HCT116 (cell line): ENCODE measurements at regions not wholly inside any gene's neighbourhood (a gene's known extent, or its start where the extent isn't known, plus 50 kb on each side); places are given as distances from the start of the nearest gene placed in this dataset.

ENCODE experiments used
- ATAC-seq: fragments of 200-7000 bp; cut with Tn5 transposase; 2 replicates; pipeline ENCODE4 v1.9.1; 2020; ENCODE audit warnings: mild to moderate bottlenecking, moderate library complexity
- BruUV-seq: library from RNA; stranded (reverse); fragments of 400-500 nt; replicated peaks from 2 replicates; lab custom pipeline; 2021; lab: Mats Ljungman, UMichigan
- CTCF ChIA-PET: fragments of 300-600 bp; sonication (Branson Sonifier 250); formaldehyde crosslinking; loops from one replicate; lab custom pipeline; 2021; ENCODE audit warnings: antibody characterized with exemption; lab: Charles Lee
- POLR2A ChIA-PET: fragments of 300-600, 350-600 bp; sonication (Branson Sonifier 250); formaldehyde crosslinking; loops from one replicate; lab custom pipeline; 2021; ENCODE audit warnings: antibody characterized with exemption; lab: Charles Lee
- RAD21 ChIA-PET, 2 experiments: fragments of 300-600 bp; sonication (Branson Sonifier 250); formaldehyde crosslinking; loops; one replicate each; lab custom pipeline; 2023; ENCODE audit warnings: low total read pairs in 2 of 2; ENCODE audit not compliant: uncharacterized antibody in 2 of 2, unreplicated experiment in 2 of 2, low non-redundant PET in 1 of 2; lab: Charles Lee
- DNase-seq: peaks from one replicate; pipeline ENCODE4 v3.0.0-alpha.2; 2010; ENCODE audit warnings: low read depth, low spot score
- H2AFZ ChIP-seq: fragments of 200-600 bp; shearing (Covaris generic), sonication (generic); 2 replicates; pipeline ENCODE4 v1.6.1; 2017; ENCODE audit warnings: low read depth, mixed run types, mixed read lengths, antibody characterized with exemption, low read length; ENCODE audit not compliant: poor library complexity, severe bottlenecking
- H3K27ac ChIP-seq: 2 replicates; pipeline ENCODE4 v1.5.1; 2012; ENCODE audit warnings: low read depth, low read length
- H3K27me3 ChIP-seq: fragments of 200-600 bp; sonication (generic); 2 replicates; pipeline ENCODE4 v1.6.1; 2016; ENCODE audit warnings: mixed run types, low read length, mixed read lengths; ENCODE audit not compliant: insufficient read depth
- H3K36me3 ChIP-seq, 2 experiments: fragments of 200-500 bp in 1 of 2; fragments of 200-600 bp in 1 of 2; sonication (Bioruptor generic) in 1 of 2; sonication (generic) in 1 of 2; 2 replicates each; pipeline versions ENCODE4 v1.5.1 to v1.6.1; 2014 to 2016; ENCODE audit warnings: low read length in 2 of 2, inconsistent platforms in 1 of 2, mixed read lengths in 1 of 2, mixed run types in 1 of 2; ENCODE audit not compliant: insufficient read depth in 2 of 2, control insufficient read depth in 1 of 2
- H3K4me1 ChIP-seq, 2 experiments: fragments of 200-600 bp in 1 of 2; sonication (generic) in 1 of 2; 2 replicates each; pipeline versions ENCODE4 v1.5.1 to v1.6.1; 2012 to 2017; ENCODE audit warnings: low read length in 2 of 2, inconsistent platforms in 1 of 2, mild to moderate bottlenecking in 1 of 2, mixed read lengths in 1 of 2, mixed run types in 1 of 2, moderate library complexity in 1 of 2; ENCODE audit not compliant: insufficient read depth in 2 of 2, control insufficient read depth in 1 of 2
- H3K4me2 ChIP-seq: fragments of 200-600 bp; sonication (generic); 2 replicates; pipeline ENCODE4 v1.6.1; 2017; ENCODE audit warnings: mixed run types, low read length, mixed read lengths
- H3K4me3 ChIP-seq, 2 experiments: fragments of 200-600 bp in 1 of 2; sonication (generic) in 1 of 2; replicated peaks in 1 of 2; 2 replicates each; pipeline ENCODE4 v1.5.1; 2011 to 2016; ENCODE audit warnings: low read length in 2 of 2, control low read depth in 1 of 2, low read depth in 1 of 2, mild to moderate bottlenecking in 1 of 2, mixed read lengths in 1 of 2, mixed run types in 1 of 2
- H3K79me2 ChIP-seq: fragments of 200-600 bp; sonication (generic); 2 replicates; pipeline ENCODE4 v1.6.1; 2017; ENCODE audit warnings: mild to moderate bottlenecking, mixed run types, low read length, moderate library complexity, mixed read lengths; ENCODE audit not compliant: insufficient read depth
- H3K9ac ChIP-seq: fragments of 200-600 bp; sonication (generic); 2 replicates; pipeline ENCODE4 v1.6.1; 2016; ENCODE audit warnings: low read length, mixed read lengths
- H3K9me2 ChIP-seq: fragments of 200-600 bp; sonication (generic), shearing (Covaris generic); 2 replicates; pipeline ENCODE4 v1.6.1; 2017; ENCODE audit warnings: mixed run types, mild to moderate bottlenecking, moderate library complexity; ENCODE audit not compliant: insufficient read depth
- H3K9me3 ChIP-seq, 2 experiments: fragments of 200-500 bp in 1 of 2; fragments of 200-600 bp in 1 of 2; sonication (Bioruptor generic) in 1 of 2; sonication (generic) in 1 of 2; 2 replicates each; pipeline ENCODE4 v1.6.1; 2014 to 2017; ENCODE audit warnings: low read length in 2 of 2, mixed read lengths in 2 of 2, inconsistent platforms in 1 of 2, low read depth in 1 of 2, mild to moderate bottlenecking in 1 of 2, mixed run types in 1 of 2, moderate library complexity in 1 of 2; ENCODE audit not compliant: control insufficient read depth in 1 of 2, insufficient read depth in 1 of 2
- H4K20me1 ChIP-seq: fragments of 200-600 bp; sonication (generic), shearing (Covaris generic); 2 replicates; pipeline ENCODE4 v1.6.1; 2017; ENCODE audit warnings: mixed run types, mild to moderate bottlenecking, moderate library complexity; ENCODE audit not compliant: insufficient read depth
- ATF3 ChIP-seq: IDR thresholded peaks from 2 replicates; pipeline ENCODE4 v1.6.1; 2012
- CBX3 ChIP-seq: IDR thresholded peaks from 2 replicates; pipeline ENCODE4 v1.6.1; 2012; ENCODE audit warnings: low read depth
- CTCF ChIP-seq, 3 experiments: fragments of 200-600 bp in 1 of 3; sonication (generic) in 1 of 3; IDR thresholded peaks in 2 of 3; conservative IDR thresholded peaks in 1 of 3; 2 replicates each; pipeline ENCODE4 v1.5.1; 2012 to 2017; ENCODE audit warnings: low read depth in 2 of 3, low read length in 2 of 3, antibody characterized with exemption in 1 of 3, borderline replicate concordance in 1 of 3, control low read depth in 1 of 3, mild to moderate bottlenecking in 1 of 3, mixed read lengths in 1 of 3, mixed run types in 1 of 3, moderate library complexity in 1 of 3; ENCODE audit not compliant: insufficient read depth in 1 of 3
- EGR1 ChIP-seq: IDR thresholded peaks from 2 replicates; pipeline ENCODE4 v1.6.1; 2012; ENCODE audit warnings: low read depth
- EZH2phosphoT487 ChIP-seq: fragments of 200-600 bp; IDR thresholded peaks from 2 replicates; pipeline ENCODE4 v1.6.1; 2018; ENCODE audit warnings: antibody characterized with exemption, borderline replicate concordance
- JUND ChIP-seq: IDR thresholded peaks from 2 replicates; pipeline ENCODE4 v1.6.1; 2012
- MAX ChIP-seq: IDR thresholded peaks from 2 replicates; pipeline ENCODE4 v1.6.1; 2012
- POLR2A ChIP-seq: IDR thresholded peaks from 2 replicates; pipeline ENCODE4 v1.7.0; 2011; ENCODE audit warnings: borderline replicate concordance; ENCODE audit not compliant: insufficient read depth, insufficient read length; ENCODE audit errors: extremely low read depth
- POLR2AphosphoS5 ChIP-seq: IDR thresholded peaks from 2 replicates; pipeline ENCODE4 v1.6.1; 2011; ENCODE audit warnings: mild to moderate bottlenecking, low read depth, low read length, moderate library complexity
- RAD21 ChIP-seq: IDR thresholded peaks from 2 replicates; pipeline ENCODE4 v1.6.1; 2012; ENCODE audit warnings: low read depth, mild to moderate bottlenecking
- REST ChIP-seq: IDR thresholded peaks from 2 replicates; pipeline ENCODE4 v1.6.1; 2012; ENCODE audit warnings: low read depth
- SIN3A ChIP-seq: IDR thresholded peaks from 2 replicates; pipeline ENCODE4 v1.6.1; 2012; ENCODE audit warnings: low read depth
- SRF ChIP-seq: IDR thresholded peaks from 2 replicates; pipeline ENCODE4 v1.6.1; 2012; ENCODE audit warnings: low read depth
- YY1 ChIP-seq: IDR thresholded peaks from 2 replicates; pipeline ENCODE4 v1.6.1; 2011; ENCODE audit warnings: low read length, low read depth, moderate library complexity, mild to moderate bottlenecking; ENCODE audit not compliant: insufficient replicate concordance; ENCODE audit errors: extremely low read depth
- ZFX ChIP-seq: fragments of 450-650 bp; IDR thresholded peaks from 2 replicates; pipeline ENCODE4 v1.6.1; 2017
- ZNF274 ChIP-seq: fragments of 200-500 bp; sonication (Bioruptor generic); IDR thresholded peaks from 2 replicates; pipeline ENCODE4 v1.6.1; 2014; ENCODE audit warnings: mild to moderate bottlenecking, low read depth, low read length, inconsistent platforms
- intact Hi-C: fragments of 100-400 bp; cut with micrococcal nuclease; formaldehyde crosslinking; loops from 2 replicates; pipeline ENCODE4 v1.10.0; 2022

- Histone ChIP-seq H3K79me2 (no peaks in the 10 kb centered on the region), H3K4me2 (no peak overlapping the region), H2AFZ (no peak overlapping the region), H3K9ac (no peak overlapping the region), H3K9me3 (peaks cover 0 to 6% of the 10 kb centered on the region in 2 experiments; a peak in 2 of 4 replicates), H4K20me1 (no peaks in the 10 kb centered on the region), H3K27ac (no peak overlapping the region), H3K27me3 (no peaks in the 10 kb centered on the region), H3K36me3 (no peaks in the 10 kb centered on the region), H3K4me1 (no peaks in the 10 kb centered on the region), H3K4me3 (no peak overlapping the region), H3K9me2 (no peaks in the 10 kb centered on the region)
- TF ChIP-seq POLR2AphosphoS5 (no peak), ZFX (no peak), SRF (no peak), ZNF274 (no peak), POLR2A (no peak), ATF3 (no peak), CTCF (IDR thresholded peaks at IDR 0.05 in 2 of 3, conservative IDR thresholded peaks at IDR 0.05 in 1 of 3; ENCODE audit: borderline replicate concordance in 1 of 3, insufficient read depth in 1 of 3, low read depth in 2 of 3, low read length in 2 of 3) (no peak), RAD21 (no peak), REST (no peak), EGR1 (no peak), YY1 (no peak), EZH2phosphoT487 (no peak), CBX3 (no peak), MAX (no peak), JUND (no peak), SIN3A (no peak)
- intact Hi-C loops: no loop called here
- ChIA-PET POLR2A (no interaction called here), CTCF (no interaction called here), RAD21 (no interaction called here)
- no TSS peak for BruUV-seq
- ATAC-seq: no peak
- DNase-seq: no peak
These were observed 1533.3 kb upstream of the WWC1 start for GRCh38 chr5:166758151-166758550.
